GM12873 (cell line): ENCODE measurements at regions not wholly inside any gene's neighbourhood (a gene's known extent, or its start where the extent isn't known, plus 50 kb on each side); places are given as distances from the start of the nearest gene placed in this dataset.
A peak's percentile ranks its signal among the peaks of the same experiment; 100 is the strongest.

Experiments
- TF ChIP-seq, protein P1 (sequence below): IDR thresholded peaks from 2 replicates; pipeline ENCODE4 v1.5.1; 2012; ENCODE audit warnings: low read depth, mild to moderate bottlenecking, moderate library complexity, low read length, control low read depth; ENCODE audit not compliant: insufficient read depth; ENCODE audit errors: missing control alignments

DNA sequence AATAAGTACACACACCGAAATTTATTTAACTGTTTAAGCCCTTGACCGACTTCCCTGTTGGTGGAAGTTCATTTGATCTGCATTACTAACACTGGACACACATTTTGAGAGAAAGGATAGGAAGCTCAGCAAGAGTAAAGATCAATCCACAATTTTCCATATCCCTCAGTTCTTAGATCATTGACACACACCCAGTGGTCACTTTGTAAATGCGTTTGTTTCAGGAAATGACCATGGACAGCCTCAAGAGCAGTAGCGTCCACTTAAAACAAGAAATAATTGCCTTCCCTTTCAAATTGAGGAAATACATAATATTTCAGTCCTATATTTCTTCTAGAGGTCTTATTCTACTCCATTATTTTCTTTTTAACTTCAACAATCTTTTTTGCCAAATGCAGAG lies 511.5 kb upstream of the PTBP2 start:
- TF ChIP-seq, protein P1, sequence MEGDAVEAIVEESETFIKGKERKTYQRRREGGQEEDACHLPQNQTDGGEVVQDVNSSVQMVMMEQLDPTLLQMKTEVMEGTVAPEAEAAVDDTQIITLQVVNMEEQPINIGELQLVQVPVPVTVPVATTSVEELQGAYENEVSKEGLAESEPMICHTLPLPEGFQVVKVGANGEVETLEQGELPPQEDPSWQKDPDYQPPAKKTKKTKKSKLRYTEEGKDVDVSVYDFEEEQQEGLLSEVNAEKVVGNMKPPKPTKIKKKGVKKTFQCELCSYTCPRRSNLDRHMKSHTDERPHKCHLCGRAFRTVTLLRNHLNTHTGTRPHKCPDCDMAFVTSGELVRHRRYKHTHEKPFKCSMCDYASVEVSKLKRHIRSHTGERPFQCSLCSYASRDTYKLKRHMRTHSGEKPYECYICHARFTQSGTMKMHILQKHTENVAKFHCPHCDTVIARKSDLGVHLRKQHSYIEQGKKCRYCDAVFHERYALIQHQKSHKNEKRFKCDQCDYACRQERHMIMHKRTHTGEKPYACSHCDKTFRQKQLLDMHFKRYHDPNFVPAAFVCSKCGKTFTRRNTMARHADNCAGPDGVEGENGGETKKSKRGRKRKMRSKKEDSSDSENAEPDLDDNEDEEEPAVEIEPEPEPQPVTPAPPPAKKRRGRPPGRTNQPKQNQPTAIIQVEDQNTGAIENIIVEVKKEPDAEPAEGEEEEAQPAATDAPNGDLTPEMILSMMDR = no peak

- TF ChIP-seq, protein P1 = no peak
Measured at GRCh38 chr1:96211202-96211601, 510.4 kb upstream of the PTBP2 start.

DNA sequence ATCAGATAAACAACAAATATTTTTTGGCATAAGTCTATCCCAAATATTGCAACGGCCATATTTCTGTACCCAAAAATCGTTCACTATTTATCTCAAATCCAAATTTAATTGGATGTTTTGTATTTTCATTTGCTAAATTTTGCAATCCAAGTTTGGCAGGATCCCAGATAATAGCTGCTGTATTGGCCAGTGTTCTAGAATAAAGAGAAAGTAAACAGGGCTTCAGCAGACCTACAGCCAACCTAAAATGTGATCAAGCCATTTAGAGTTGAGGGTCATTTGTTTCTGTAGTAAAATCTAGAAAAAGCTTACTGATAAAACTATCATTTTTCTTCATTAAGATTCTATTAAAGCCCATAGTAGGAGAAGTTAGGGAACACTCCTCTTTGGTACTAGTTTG lies 506.6 kb upstream of the PTBP2 start:
- TF ChIP-seq, protein P1 = no peak

DNA sequence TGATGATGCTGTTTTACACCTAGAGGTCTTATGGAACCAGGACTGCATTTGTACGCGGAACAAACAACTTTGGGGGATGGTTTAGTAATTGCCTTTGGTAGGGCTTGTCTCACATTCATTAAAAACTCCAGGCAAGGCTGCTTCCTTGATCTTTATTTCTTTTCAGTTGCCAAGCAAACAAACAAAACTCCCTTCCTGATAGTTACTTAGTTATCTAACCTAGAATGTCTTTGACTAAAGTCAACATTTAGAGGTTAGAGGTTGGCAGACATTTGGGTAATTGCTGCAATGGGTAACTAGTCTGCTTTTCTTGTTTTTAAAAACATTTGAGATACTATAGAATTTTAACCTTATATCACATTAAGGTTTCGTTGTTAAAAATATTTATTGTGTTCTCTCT lies 500.9 kb upstream of the PTBP2 start:
- TF ChIP-seq, protein P1 = no peak

GRCh38 chr1:96222701-96223100 lies 498.9 kb upstream of the PTBP2 start:
- TF ChIP-seq, protein P1 = no peak

DNA sequence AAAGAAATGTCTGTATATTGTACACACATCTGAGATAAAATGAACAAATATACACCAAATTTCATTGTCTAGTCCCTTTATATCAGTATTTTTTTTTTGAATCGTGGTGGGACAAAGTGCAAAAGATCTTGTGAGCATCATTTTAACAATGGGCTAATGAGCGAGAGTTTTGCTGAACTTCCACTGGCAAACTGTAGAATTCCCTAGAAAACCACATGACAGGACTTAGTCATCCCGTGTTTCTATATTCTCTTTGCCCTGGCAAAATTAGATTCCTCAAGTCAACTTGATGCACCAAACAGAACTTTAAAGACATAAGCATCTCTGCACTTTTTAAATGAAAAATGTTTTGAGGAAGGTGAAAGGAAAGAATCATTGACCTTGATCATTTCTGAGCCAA lies 488.2 kb upstream of the PTBP2 start:
- TF ChIP-seq, protein P1 = no peak

DNA sequence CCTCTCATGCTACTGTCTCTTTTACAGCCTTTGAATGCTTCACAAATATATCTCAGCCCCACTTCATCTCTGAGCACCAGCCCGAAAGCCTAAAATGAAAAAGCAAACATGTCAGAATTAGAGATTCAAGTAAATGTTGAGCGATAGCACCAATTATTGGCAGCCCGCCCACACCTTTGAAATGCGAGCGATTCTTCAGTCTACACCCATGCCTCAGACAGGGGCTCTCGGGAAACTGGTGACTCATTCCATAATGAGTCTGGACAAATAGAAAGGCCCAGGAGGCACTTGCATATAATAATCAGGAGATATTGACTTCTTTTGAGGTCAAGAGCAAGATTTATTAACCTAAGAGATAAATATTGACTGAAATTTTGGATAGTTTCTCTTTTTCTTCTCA lies 487.3 kb upstream of the PTBP2 start:
- TF ChIP-seq, protein P1 = no peak

DNA sequence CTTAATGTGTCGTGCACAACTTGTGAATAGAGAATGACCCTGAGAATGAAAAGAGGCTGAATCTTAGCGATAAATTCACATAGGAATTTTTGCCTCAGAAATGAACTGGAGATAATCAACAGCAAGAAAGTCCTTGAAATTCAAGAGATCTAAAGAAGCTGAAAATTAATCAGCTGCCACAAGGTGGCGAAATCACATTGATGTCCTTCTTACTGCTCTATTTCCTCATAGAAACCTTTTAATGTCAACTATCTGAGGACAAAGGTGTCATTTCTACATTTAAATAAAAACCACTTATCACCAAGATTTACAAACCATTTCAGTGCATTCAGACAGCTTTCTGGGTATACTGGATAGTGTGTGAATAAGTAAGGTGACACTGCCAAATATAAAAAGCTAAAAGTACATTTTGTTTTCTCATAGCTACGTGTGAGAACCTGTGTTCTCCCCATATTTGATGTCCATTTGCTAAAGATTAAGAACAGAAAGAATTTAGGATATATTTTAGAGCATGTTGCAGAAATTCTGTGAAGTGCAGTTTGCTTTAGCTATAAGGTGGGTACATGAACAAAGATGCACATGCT lies 485.3 kb upstream of the PTBP2 start:
- TF ChIP-seq, protein P1 = peak; percentile 46
